ENCODE measurements at regions not wholly inside any gene's neighbourhood (a gene's known extent, or its start where the extent isn't known, plus 50 kb on each side); places are given as distances from the start of the nearest gene placed in this dataset.

DNA sequence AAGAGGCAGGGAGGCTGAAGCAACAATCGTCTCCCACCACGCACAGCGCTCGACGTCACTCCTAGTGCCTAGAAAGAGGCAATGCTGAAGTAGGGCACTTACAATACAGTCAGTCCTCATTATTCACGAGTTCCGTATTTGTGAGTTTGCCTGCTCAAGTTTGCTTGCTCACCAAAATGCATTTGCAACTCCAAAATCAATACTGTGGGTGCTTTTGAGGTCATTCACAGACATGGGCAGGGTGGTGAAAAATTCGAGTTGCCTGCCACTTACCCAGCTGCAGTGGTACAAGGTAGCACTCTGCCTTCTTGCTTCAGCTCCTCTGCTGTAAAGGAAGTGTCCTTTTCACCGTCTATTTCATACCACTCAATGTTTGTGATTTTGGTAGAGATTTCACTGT is 113.7 kb upstream of the NCK2 start:
- Histone ChIP-seq H4K12ac (ENCODE audit: low read depth, low read length) (no peak overlapping the region), H3K27ac (ENCODE audit: low read depth, low read length) (no peak overlapping the region), H2BK12ac (ENCODE audit: low read length) (no peak overlapping the region), H3K4ac (ENCODE audit: low read depth, low read length) (no peak overlapping the region), H3K4me2 (ENCODE audit: low read length) (no peak overlapping the region), H3K23ac (ENCODE audit: low read length) (no peak overlapping the region), H3K9ac (ENCODE audit: low read length) (no peak overlapping the region), H3K79me2 (ENCODE audit: control insufficient read depth, insufficient read depth, low read length, poor library complexity) (no peaks in the 10 kb centered on the region), H2BK120ac (ENCODE audit: insufficient read depth, low read length, poor library complexity) (no peak overlapping the region), H2BK5ac (ENCODE audit: low read depth, low read length, poor library complexity) (no peak overlapping the region), H3K27me3 (ENCODE audit: insufficient read depth, low read length) (no peaks in the 10 kb centered on the region), H3K18ac (ENCODE audit: low read length) (no peak overlapping the region), H4K8ac (ENCODE audit: low read depth, low read length) (no peak overlapping the region), H3K36me3 (ENCODE audit: control insufficient read depth in 1 of 2, insufficient read depth in 2 of 2, low read length in 2 of 2) (no peaks in the 10 kb centered on the region), H2AFZ (ENCODE audit: insufficient read depth, low read length, poor library complexity) (no peak overlapping the region), H3K4me1 (ENCODE audit: control insufficient read depth in 1 of 2, insufficient read depth in 2 of 2, low read length in 2 of 2) (no peaks in the 10 kb centered on the region), H4K91ac (ENCODE audit: low read depth, low read length) (no peak overlapping the region), H3K9me3 (ENCODE audit: insufficient read depth, low read depth, low read length) (peaks cover 2% of the 10 kb centered on the region), H3K14ac (ENCODE audit: low read length) (no peak overlapping the region), H2AK5ac (ENCODE audit: low read length) (no peak overlapping the region), H3K79me1 (ENCODE audit: low read length) (no peaks in the 10 kb centered on the region), H3K4me3 (ENCODE audit: low read depth, low read length) (no peak overlapping the region)
- DNase-seq: no peak
- no CpG with 5 or more reads among the region's 9 CpGs for WGBS (ENCODE audit: extremely low coverage, insufficient coverage, insufficient read length)

DNA sequence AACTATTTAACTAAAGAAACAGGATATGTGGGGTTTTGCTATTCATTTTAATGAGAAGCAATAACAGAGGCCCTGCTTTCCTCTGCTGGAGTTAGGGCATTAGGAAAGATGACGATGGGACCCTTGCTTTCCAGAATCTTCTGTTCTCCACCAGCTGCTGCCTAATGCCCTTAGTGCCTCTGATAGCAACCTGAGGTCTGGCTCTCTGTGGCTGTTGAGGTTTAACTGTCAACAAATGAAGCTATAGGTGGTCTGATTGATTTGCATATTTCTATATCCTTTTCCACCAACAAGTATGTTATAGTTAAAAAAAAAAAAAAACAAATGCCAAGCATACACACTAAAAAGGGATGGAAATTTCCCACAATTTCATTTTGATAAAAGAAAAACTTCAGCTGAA is 115.1 kb upstream of the NCK2 start:
- no peak overlapping the region for H2BK5ac ChIP-seq (ENCODE audit: low read depth, low read length, poor library complexity)
- H3K18ac ChIP-seq (ENCODE audit: low read length): no peak overlapping the region
- no peak overlapping the region for H2BK120ac ChIP-seq (ENCODE audit: insufficient read depth, low read length, poor library complexity)
- H4K8ac ChIP-seq (ENCODE audit: low read depth, low read length): no peak overlapping the region
- H3K14ac ChIP-seq (ENCODE audit: low read length): no peak overlapping the region
- H2BK12ac ChIP-seq (ENCODE audit: low read length): no peak overlapping the region
- no peak overlapping the region for H4K91ac ChIP-seq (ENCODE audit: low read depth, low read length)
- no peak overlapping the region for H3K4me2 ChIP-seq (ENCODE audit: low read length)
- peaks cover 2% of the 10 kb centered on the region for H3K9me3 ChIP-seq (ENCODE audit: insufficient read depth, low read depth, low read length)
- no peak overlapping the region for H3K23ac ChIP-seq (ENCODE audit: low read length)
- H2AK5ac ChIP-seq (ENCODE audit: low read length): no peak overlapping the region
- H3K27me3 ChIP-seq (ENCODE audit: insufficient read depth, low read length): no peaks in the 10 kb centered on the region
- H3K79me2 ChIP-seq (ENCODE audit: control insufficient read depth, insufficient read depth, low read length, poor library complexity): no peaks in the 10 kb centered on the region
- H3K79me1 ChIP-seq (ENCODE audit: low read length): no peaks in the 10 kb centered on the region
- H3K9ac ChIP-seq (ENCODE audit: low read length): no peak overlapping the region
- no CpG with 5 or more reads among the region's 1 CpG for WGBS (ENCODE audit: extremely low coverage, insufficient coverage, insufficient read length)
- no peak for DNase-seq
- no peak overlapping the region for H3K4me3 ChIP-seq (ENCODE audit: low read depth, low read length)
- H3K4ac ChIP-seq (ENCODE audit: low read depth, low read length): no peak overlapping the region
- H2AFZ ChIP-seq (ENCODE audit: insufficient read depth, low read length, poor library complexity): no peak overlapping the region
- no peaks in the 10 kb centered on the region for H3K4me1 ChIP-seq (ENCODE audit: control insufficient read depth in 1 of 2, insufficient read depth in 2 of 2, low read length in 2 of 2)
- no peak overlapping the region for H4K12ac ChIP-seq (ENCODE audit: low read depth, low read length)
- H3K36me3 ChIP-seq (ENCODE audit: control insufficient read depth in 1 of 2, insufficient read depth in 2 of 2, low read length in 2 of 2): no peaks in the 10 kb centered on the region
- no peak overlapping the region for H3K27ac ChIP-seq (ENCODE audit: low read depth, low read length)

DNA sequence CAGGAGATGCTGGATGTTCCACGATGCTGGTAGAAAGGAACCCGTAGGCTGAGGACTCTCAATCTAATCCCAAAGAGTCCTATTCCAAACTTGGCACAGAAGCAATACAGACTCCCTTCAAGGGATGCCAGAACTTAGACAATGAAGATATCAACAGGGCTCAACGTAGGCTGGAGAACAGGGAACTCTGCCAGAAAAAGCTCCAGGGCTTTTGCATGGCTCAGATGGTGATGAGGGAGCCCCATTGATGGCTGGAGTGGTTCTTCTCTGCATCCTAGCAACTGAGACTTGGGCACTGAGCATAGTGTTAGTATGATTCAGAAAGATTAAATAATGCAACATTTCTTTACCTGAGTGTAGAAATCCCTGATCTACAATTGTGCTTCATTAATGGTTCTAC is 117.2 kb upstream of the NCK2 start:
- Histone ChIP-seq H3K4me2 (ENCODE audit: low read length) (no peak overlapping the region), H2AK5ac (ENCODE audit: low read length) (no peak overlapping the region), H3K79me2 (ENCODE audit: control insufficient read depth, insufficient read depth, low read length, poor library complexity) (no peaks in the 10 kb centered on the region), H3K18ac (ENCODE audit: low read length) (no peak overlapping the region), H3K36me3 (ENCODE audit: control insufficient read depth in 1 of 2, insufficient read depth in 2 of 2, low read length in 2 of 2) (no peaks in the 10 kb centered on the region), H4K8ac (ENCODE audit: low read depth, low read length) (no peak overlapping the region), H2BK120ac (ENCODE audit: insufficient read depth, low read length, poor library complexity) (no peak overlapping the region), H3K79me1 (ENCODE audit: low read length) (no peaks in the 10 kb centered on the region), H3K14ac (ENCODE audit: low read length) (no peak overlapping the region), H3K23ac (ENCODE audit: low read length) (no peak overlapping the region), H3K4me3 (ENCODE audit: low read depth, low read length) (no peak overlapping the region), H3K9me3 (ENCODE audit: insufficient read depth, low read depth, low read length) (peaks cover 2% of the 10 kb centered on the region), H3K27me3 (ENCODE audit: insufficient read depth, low read length) (no peaks in the 10 kb centered on the region), H2BK12ac (ENCODE audit: low read length) (no peak overlapping the region), H4K12ac (ENCODE audit: low read depth, low read length) (no peak overlapping the region), H3K27ac (ENCODE audit: low read depth, low read length) (no peak overlapping the region), H3K9ac (ENCODE audit: low read length) (no peak overlapping the region), H3K4ac (ENCODE audit: low read depth, low read length) (no peak overlapping the region), H3K4me1 (ENCODE audit: control insufficient read depth in 1 of 2, insufficient read depth in 2 of 2, low read length in 2 of 2) (no peaks in the 10 kb centered on the region), H4K91ac (ENCODE audit: low read depth, low read length) (no peak overlapping the region), H2BK5ac (ENCODE audit: low read depth, low read length, poor library complexity) (no peak overlapping the region), H2AFZ (ENCODE audit: insufficient read depth, low read length, poor library complexity) (no peak overlapping the region)
- DNase-seq: no peak
- no CpG with 5 or more reads among the region's 3 CpGs for WGBS (ENCODE audit: extremely low coverage, insufficient coverage, insufficient read length)

DNA sequence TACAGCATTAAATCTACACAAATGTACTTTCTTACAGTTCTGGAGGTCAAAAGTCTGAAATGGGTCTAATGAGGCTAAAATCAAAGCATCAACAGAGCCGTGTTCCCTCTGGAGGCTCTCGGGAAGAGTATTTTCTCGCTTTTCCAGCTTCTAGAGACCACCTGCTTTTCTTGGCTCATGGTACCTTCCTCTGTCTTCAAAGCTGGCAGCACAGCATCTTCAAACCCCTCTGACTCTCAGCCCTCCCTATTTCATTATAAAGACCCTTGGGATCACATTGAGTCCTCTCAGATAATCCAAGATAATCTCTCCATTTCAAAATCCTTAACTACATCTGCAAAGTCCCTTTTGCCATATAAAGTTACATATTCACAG is 117.8 kb upstream of the NCK2 start:
- no peak overlapping the region for H2BK5ac ChIP-seq (ENCODE audit: low read depth, low read length, poor library complexity)
- H3K9ac ChIP-seq (ENCODE audit: low read length): no peak overlapping the region
- H3K4me3 ChIP-seq (ENCODE audit: low read depth, low read length): no peak overlapping the region
- DNase-seq: no peak
- H3K18ac ChIP-seq (ENCODE audit: low read length): no peak overlapping the region
- no peak overlapping the region for H3K14ac ChIP-seq (ENCODE audit: low read length)
- H3K4me2 ChIP-seq (ENCODE audit: low read length): no peak overlapping the region
- H3K9me3 ChIP-seq (ENCODE audit: insufficient read depth, low read depth, low read length): peaks cover 2% of the 10 kb centered on the region
- H2AFZ ChIP-seq (ENCODE audit: insufficient read depth, low read length, poor library complexity): no peak overlapping the region
- no CpG with 5 or more reads among the region's 3 CpGs for WGBS (ENCODE audit: extremely low coverage, insufficient coverage, insufficient read length)
- H4K12ac ChIP-seq (ENCODE audit: low read depth, low read length): no peak overlapping the region
- H2BK120ac ChIP-seq (ENCODE audit: insufficient read depth, low read length, poor library complexity): no peak overlapping the region
- H2AK5ac ChIP-seq (ENCODE audit: low read length): no peak overlapping the region
- no peak overlapping the region for H2BK12ac ChIP-seq (ENCODE audit: low read length)
- no peak overlapping the region for H4K91ac ChIP-seq (ENCODE audit: low read depth, low read length)
- H3K23ac ChIP-seq (ENCODE audit: low read length): no peak overlapping the region
- H3K4me1 ChIP-seq (ENCODE audit: control insufficient read depth in 1 of 2, insufficient read depth in 2 of 2, low read length in 2 of 2): no peaks in the 10 kb centered on the region
- H3K27me3 ChIP-seq (ENCODE audit: insufficient read depth, low read length): no peaks in the 10 kb centered on the region
- no peaks in the 10 kb centered on the region for H3K36me3 ChIP-seq (ENCODE audit: control insufficient read depth in 1 of 2, insufficient read depth in 2 of 2, low read length in 2 of 2)
- no peak overlapping the region for H3K4ac ChIP-seq (ENCODE audit: low read depth, low read length)
- H3K79me2 ChIP-seq (ENCODE audit: control insufficient read depth, insufficient read depth, low read length, poor library complexity): no peaks in the 10 kb centered on the region
- no peak overlapping the region for H4K8ac ChIP-seq (ENCODE audit: low read depth, low read length)
- H3K27ac ChIP-seq (ENCODE audit: low read depth, low read length): no peak overlapping the region
- H3K79me1 ChIP-seq (ENCODE audit: low read length): no peaks in the 10 kb centered on the region

Data from trophoblast cell (in vitro differentiated cells and primary cell).